ENCODE measurements at regions not wholly inside any gene's neighbourhood (a gene's known extent, or its start where the extent isn't known, plus 50 kb on each side); places are given as distances from the start of the nearest gene placed in this dataset.

GRCh38 chr12:115109863-115110262 lies 425.9 kb upstream of the TBX3 start:
- H3K9me3 ChIP-seq (replicated peaks; ENCODE audit: control insufficient read depth, insufficient read depth, low read length), result peaks cover 8% of the 10 kb centered on the region
- H3K4me2 ChIP-seq (ENCODE audit: insufficient read depth, low read length), result no peak overlapping the region
- H3K9ac ChIP-seq (replicated peaks; ENCODE audit: extremely low read depth, insufficient read depth, low read length), result no peak overlapping the region
- ChIA-PET POLR2A (no interaction called here), CTCF (no interaction called here)
- no peaks in the 10 kb centered on the region for H3K36me3 ChIP-seq (ENCODE audit: control insufficient read depth in 2 of 2, extremely low read depth in 1 of 2, insufficient read depth in 2 of 2, low read length in 2 of 2)
- intact Hi-C loops (cut with micrococcal nuclease) (no loop called here), dilution Hi-C loops (cut with MboI; ENCODE audit: extremely low pct_ligation_motif_present, low sequenced_read_pairs) (no loop called here)
- BruUV-seq (replicated peaks), result no TSS peak
- H2AFZ ChIP-seq (ENCODE audit: low read depth, low read length), result no peak overlapping the region
- no peaks in the 10 kb centered on the region for H3K4me1 ChIP-seq (ENCODE audit: control insufficient read depth, extremely low read depth, insufficient read depth, low read length)
- FAIRE-seq (no peak), DNase-seq (ENCODE audit: low read depth, low spot score) (no peak)
- H3K79me2 ChIP-seq (ENCODE audit: control insufficient read depth, insufficient read depth, low read length), result no peaks in the 10 kb centered on the region
- H3K27ac ChIP-seq (ENCODE audit: insufficient read depth, low read depth, low read length), result no peak overlapping the region
- no peaks in the 10 kb centered on the region for H4K20me1 ChIP-seq (replicated peaks; ENCODE audit: control insufficient read depth, extremely low read depth, insufficient read depth, low read length)
- no peaks in the 10 kb centered on the region for H3K9me1 ChIP-seq (replicated peaks; ENCODE audit: control insufficient read depth, extremely low read depth, insufficient read depth, low read length)
- no peaks in the 10 kb centered on the region for H3K27me3 ChIP-seq (ENCODE audit: control insufficient read depth in 2 of 2, insufficient read depth in 2 of 2, low read length in 2 of 2)
- TF ChIP-seq EZH2 (IDR thresholded peaks at IDR 0.05; ENCODE audit: borderline replicate concordance, low read depth, low read length, severe bottlenecking) (no peak), POLR2A (IDR thresholded peaks at IDR 0.05; ENCODE audit: low read depth, low read length) (no peak), GATA2 (IDR thresholded peaks at IDR 0.05; ENCODE audit: insufficient read depth, insufficient read length, low read depth, low read length) (no peak), JUN (IDR thresholded peaks at IDR 0.05; ENCODE audit: borderline replicate concordance, insufficient read depth, insufficient read length, low read depth) (no peak), MYC (IDR thresholded peaks at IDR 0.05; ENCODE audit: low read depth, low read length) (no peak), POLR2AphosphoS5 (IDR thresholded peaks at IDR 0.05; ENCODE audit: insufficient read depth, low read depth, low read length) (no peak), FOS (IDR thresholded peaks at IDR 0.05; ENCODE audit: borderline replicate concordance, insufficient read depth, low read length) (no peak)
- TF ChIP-seq, protein P1, sequence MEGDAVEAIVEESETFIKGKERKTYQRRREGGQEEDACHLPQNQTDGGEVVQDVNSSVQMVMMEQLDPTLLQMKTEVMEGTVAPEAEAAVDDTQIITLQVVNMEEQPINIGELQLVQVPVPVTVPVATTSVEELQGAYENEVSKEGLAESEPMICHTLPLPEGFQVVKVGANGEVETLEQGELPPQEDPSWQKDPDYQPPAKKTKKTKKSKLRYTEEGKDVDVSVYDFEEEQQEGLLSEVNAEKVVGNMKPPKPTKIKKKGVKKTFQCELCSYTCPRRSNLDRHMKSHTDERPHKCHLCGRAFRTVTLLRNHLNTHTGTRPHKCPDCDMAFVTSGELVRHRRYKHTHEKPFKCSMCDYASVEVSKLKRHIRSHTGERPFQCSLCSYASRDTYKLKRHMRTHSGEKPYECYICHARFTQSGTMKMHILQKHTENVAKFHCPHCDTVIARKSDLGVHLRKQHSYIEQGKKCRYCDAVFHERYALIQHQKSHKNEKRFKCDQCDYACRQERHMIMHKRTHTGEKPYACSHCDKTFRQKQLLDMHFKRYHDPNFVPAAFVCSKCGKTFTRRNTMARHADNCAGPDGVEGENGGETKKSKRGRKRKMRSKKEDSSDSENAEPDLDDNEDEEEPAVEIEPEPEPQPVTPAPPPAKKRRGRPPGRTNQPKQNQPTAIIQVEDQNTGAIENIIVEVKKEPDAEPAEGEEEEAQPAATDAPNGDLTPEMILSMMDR (IDR thresholded peaks at IDR 0.05; ENCODE audit: extremely low read depth in 1 of 2, insufficient read depth in 1 of 2, low read depth in 1 of 2, low read length in 2 of 2), result no peak
- TF ChIP-seq, protein P2, sequence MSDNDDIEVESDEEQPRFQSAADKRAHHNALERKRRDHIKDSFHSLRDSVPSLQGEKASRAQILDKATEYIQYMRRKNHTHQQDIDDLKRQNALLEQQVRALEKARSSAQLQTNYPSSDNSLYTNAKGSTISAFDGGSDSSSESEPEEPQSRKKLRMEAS (IDR thresholded peaks at IDR 0.05; ENCODE audit: insufficient read depth, insufficient read length), result no peak
- H3K4me3 ChIP-seq (replicated peaks in 1 of 3; ENCODE audit: insufficient read depth in 1 of 3, low read depth in 1 of 3, low read length in 3 of 3), result no peak overlapping the region

Measured in endothelial cell of umbilical vein (primary cell).